Ishikawa (cell line): ENCODE measurements at regions not wholly inside any gene's neighbourhood (a gene's known extent, or its start where the extent isn't known, plus 50 kb on each side); places are given as distances from the start of the nearest gene placed in this dataset.

Experiments
- CEBPB ChIP-seq: IDR thresholded peaks from 2 replicates; pipeline ENCODE4 v1.6.1; 2012
- CREB1 ChIP-seq: IDR thresholded peaks from 2 replicates; pipeline ENCODE4 v1.6.1; 2012; ENCODE audit warnings: low read depth
- EGR1 ChIP-seq: IDR thresholded peaks from 2 replicates; pipeline ENCODE4 v1.6.1; 2012
- EP300 ChIP-seq: IDR thresholded peaks from 2 replicates; pipeline ENCODE4 v1.6.1; 2012; ENCODE audit warnings: borderline replicate concordance
- FOXM1 ChIP-seq: IDR thresholded peaks from 2 replicates; pipeline ENCODE4 v1.6.1; 2012; ENCODE audit warnings: low read depth, borderline replicate concordance
- NFIC ChIP-seq: IDR thresholded peaks from 2 replicates; pipeline ENCODE4 v1.6.1; 2012
- RAD21 ChIP-seq: IDR thresholded peaks from 2 replicates; pipeline ENCODE4 v1.6.1; 2012; ENCODE audit warnings: low read depth
- TAF1 ChIP-seq: IDR thresholded peaks from 2 replicates; pipeline ENCODE4 v1.6.1; 2012; ENCODE audit warnings: low read depth, mild to moderate bottlenecking
- TCF12 ChIP-seq: IDR thresholded peaks from 2 replicates; pipeline ENCODE4 v1.6.1; 2012; ENCODE audit warnings: low read depth
- TEAD4 ChIP-seq: IDR thresholded peaks from 2 replicates; pipeline ENCODE4 v1.6.1; 2012
- YY1 ChIP-seq: IDR thresholded peaks from 2 replicates; pipeline ENCODE4 v1.6.1; 2012; ENCODE audit warnings: low read depth
- ZBTB7A ChIP-seq: IDR thresholded peaks from 2 replicates; pipeline ENCODE4 v1.6.1; 2012; ENCODE audit warnings: low read depth
- TF ChIP-seq, protein P1 (sequence below): IDR thresholded peaks from 2 replicates; pipeline ENCODE4 v1.6.1; 2012
- TF ChIP-seq, protein P2 (sequence below): IDR thresholded peaks from 2 replicates; pipeline ENCODE4 v1.6.1; 2012; ENCODE audit warnings: low read depth, mild to moderate bottlenecking
- TF ChIP-seq, protein P3 (sequence below): IDR thresholded peaks from 2 replicates; pipeline ENCODE4 v1.6.1; 2012

DNA sequence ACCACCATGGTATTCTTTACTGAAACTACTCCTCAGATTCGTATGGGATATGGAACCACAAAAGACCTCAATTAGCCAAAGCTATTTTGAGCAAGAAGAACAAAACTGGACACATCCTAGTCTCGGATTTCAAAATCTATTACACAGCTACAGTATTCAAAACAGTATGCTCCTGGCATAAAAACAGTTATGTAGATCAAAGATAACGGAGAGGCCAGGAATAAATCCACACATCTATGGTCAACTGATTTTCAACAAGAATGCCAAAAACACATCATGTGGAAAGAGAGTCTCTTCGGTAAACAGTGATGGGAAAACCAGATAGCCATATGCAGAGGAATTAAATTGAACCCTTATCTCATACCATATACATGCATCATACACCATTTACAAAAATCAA is 155.3 kb downstream of the SPCS3 start:
- TF ChIP-seq CEBPB (no peak), EGR1 (no peak), CREB1 (no peak), ZBTB7A (no peak), TEAD4 (no peak), NFIC (no peak), YY1 (no peak), FOXM1 (no peak), RAD21 (no peak), TAF1 (no peak), EP300 (no peak), TCF12 (no peak)
- TF ChIP-seq, protein P1, sequence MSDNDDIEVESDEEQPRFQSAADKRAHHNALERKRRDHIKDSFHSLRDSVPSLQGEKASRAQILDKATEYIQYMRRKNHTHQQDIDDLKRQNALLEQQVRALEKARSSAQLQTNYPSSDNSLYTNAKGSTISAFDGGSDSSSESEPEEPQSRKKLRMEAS = no peak
- TF ChIP-seq, protein P2, sequence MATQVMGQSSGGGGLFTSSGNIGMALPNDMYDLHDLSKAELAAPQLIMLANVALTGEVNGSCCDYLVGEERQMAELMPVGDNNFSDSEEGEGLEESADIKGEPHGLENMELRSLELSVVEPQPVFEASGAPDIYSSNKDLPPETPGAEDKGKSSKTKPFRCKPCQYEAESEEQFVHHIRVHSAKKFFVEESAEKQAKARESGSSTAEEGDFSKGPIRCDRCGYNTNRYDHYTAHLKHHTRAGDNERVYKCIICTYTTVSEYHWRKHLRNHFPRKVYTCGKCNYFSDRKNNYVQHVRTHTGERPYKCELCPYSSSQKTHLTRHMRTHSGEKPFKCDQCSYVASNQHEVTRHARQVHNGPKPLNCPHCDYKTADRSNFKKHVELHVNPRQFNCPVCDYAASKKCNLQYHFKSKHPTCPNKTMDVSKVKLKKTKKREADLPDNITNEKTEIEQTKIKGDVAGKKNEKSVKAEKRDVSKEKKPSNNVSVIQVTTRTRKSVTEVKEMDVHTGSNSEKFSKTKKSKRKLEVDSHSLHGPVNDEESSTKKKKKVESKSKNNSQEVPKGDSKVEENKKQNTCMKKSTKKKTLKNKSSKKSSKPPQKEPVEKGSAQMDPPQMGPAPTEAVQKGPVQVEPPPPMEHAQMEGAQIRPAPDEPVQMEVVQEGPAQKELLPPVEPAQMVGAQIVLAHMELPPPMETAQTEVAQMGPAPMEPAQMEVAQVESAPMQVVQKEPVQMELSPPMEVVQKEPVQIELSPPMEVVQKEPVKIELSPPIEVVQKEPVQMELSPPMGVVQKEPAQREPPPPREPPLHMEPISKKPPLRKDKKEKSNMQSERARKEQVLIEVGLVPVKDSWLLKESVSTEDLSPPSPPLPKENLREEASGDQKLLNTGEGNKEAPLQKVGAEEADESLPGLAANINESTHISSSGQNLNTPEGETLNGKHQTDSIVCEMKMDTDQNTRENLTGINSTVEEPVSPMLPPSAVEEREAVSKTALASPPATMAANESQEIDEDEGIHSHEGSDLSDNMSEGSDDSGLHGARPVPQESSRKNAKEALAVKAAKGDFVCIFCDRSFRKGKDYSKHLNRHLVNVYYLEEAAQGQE = no peak
- TF ChIP-seq, protein P3, sequence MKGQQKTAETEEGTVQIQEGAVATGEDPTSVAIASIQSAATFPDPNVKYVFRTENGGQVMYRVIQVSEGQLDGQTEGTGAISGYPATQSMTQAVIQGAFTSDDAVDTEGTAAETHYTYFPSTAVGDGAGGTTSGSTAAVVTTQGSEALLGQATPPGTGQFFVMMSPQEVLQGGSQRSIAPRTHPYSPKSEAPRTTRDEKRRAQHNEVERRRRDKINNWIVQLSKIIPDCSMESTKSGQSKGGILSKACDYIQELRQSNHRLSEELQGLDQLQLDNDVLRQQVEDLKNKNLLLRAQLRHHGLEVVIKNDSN = no peak

DNA sequence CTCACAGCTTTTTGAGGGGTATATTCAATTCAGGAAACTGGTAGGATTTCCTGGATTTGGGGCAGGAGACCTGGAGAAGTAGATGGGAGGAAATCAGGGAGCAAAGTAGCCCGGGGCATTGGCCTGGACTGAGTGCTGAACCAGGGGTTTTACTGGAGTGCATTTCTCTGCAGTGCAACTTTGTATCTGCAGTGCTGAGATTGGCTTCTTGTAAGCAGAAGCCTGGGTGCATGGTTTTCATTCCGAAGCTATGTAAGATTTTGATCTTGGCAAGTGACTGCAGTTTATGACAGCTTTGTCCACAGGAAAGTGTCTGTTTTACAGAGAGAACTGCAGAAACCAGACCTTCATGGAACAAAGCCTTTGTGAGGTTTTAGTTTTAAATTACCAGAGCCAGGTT is 158.3 kb downstream of the SPCS3 start:
- no peak for TF ChIP-seq TCF12
- TF ChIP-seq EP300 = no peak
- no peak for TF ChIP-seq TAF1
- no peak for TF ChIP-seq TEAD4
- TF ChIP-seq ZBTB7A = no peak
- TF ChIP-seq, protein P2 = no peak
- TF ChIP-seq FOXM1 = no peak
- no peak for TF ChIP-seq YY1
- TF ChIP-seq NFIC = no peak
- TF ChIP-seq CREB1 = no peak
- TF ChIP-seq RAD21 = no peak
- TF ChIP-seq, protein P1 = no peak
- TF ChIP-seq EGR1 = no peak
- TF ChIP-seq, protein P3 = no peak
- no peak for TF ChIP-seq CEBPB

DNA sequence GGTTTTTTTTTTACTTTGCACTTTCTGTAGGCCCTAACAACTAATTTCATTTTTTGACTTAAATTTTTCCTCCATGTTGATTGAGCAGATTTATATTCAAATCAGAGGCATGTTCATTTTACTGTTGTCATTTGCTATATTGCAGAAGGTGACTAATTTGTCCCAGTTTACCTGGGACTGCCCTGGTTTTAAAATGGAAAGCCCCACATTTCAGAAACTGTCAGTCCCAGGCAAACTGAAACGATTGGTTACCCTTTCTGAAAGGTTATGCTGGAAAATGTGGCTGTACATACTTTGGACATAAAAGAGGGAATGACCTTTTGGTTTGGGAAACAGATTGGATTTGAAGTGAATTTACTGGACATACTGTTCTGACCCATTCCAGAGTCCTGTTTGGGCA is 160.0 kb downstream of the SPCS3 start:
- no peak for TF ChIP-seq YY1
- no peak for TF ChIP-seq ZBTB7A
- TF ChIP-seq TAF1 = no peak
- TF ChIP-seq RAD21 = no peak
- no peak for TF ChIP-seq CEBPB
- TF ChIP-seq, protein P2 = no peak
- TF ChIP-seq TCF12 = no peak
- TF ChIP-seq FOXM1 = no peak
- no peak for TF ChIP-seq EGR1
- TF ChIP-seq TEAD4 = no peak
- TF ChIP-seq NFIC = no peak
- TF ChIP-seq, protein P1 = no peak
- TF ChIP-seq CREB1 = no peak
- no peak for TF ChIP-seq EP300

DNA sequence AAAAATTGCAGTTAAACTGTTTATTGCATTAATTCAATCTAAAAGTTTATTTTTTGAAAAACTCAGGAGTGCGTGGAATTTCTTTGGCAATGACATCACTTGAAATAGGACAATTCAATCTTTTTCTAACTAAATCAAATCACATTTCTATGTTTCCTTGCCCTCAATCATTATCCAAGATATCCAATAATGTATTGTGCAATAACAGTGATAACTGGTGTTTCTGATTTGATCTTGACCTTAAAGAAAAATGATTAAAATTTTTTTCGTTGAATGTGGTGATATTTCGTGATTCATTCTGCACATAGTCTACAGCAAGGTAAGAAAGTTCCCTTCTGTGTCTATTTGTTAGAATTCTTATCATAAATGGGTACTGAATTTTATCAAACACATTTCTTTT is 163.2 kb downstream of the SPCS3 start:
- TF ChIP-seq NFIC = no peak
- no peak for TF ChIP-seq EP300
- no peak for TF ChIP-seq EGR1
- TF ChIP-seq CEBPB = no peak
